Activated T-cell treated with anti-CD3 and anti-CD28 coated beads, Interleukin-2, amount 50 U/mL, for 24 hours (primary cell): ENCODE measurements at regions not wholly inside any gene's neighbourhood (a gene's known extent, or its start where the extent isn't known, plus 50 kb on each side); places are given as distances from the start of the nearest gene placed in this dataset.
"Not testable (repeated sequence)": the region's sequence is repeated elsewhere in the genome, so short reads cannot be mapped to it uniquely, and the experiment has no call there.

Experiments
- DNase-seq: peaks from one replicate; pipeline ENCODE4 v3.0.0-alpha.2; 2020
- H3K27ac Mint-ChIP-seq: 2 replicates; pipeline ENCODE4 v1.8.0; 2020; ENCODE audit warnings: mild to moderate bottlenecking, mixed read lengths
- H3K27me3 Mint-ChIP-seq: 2 replicates; pipeline ENCODE4 v1.8.0; 2020; ENCODE audit warnings: mixed read lengths
- H3K36me3 Mint-ChIP-seq: 2 replicates; pipeline ENCODE4 v1.8.0; 2020; ENCODE audit warnings: low read depth, mixed read lengths
- H3K4me1 Mint-ChIP-seq: 2 replicates; pipeline ENCODE4 v1.8.0; 2020; ENCODE audit warnings: low read depth, mixed read lengths
- H3K4me3 Mint-ChIP-seq: 2 replicates; pipeline ENCODE4 v1.8.0; 2020; ENCODE audit warnings: mild to moderate bottlenecking, moderate library complexity, mixed read lengths
- H3K9me3 Mint-ChIP-seq: 2 replicates; pipeline ENCODE4 v1.8.0; 2020; ENCODE audit warnings: mixed read lengths

DNA sequence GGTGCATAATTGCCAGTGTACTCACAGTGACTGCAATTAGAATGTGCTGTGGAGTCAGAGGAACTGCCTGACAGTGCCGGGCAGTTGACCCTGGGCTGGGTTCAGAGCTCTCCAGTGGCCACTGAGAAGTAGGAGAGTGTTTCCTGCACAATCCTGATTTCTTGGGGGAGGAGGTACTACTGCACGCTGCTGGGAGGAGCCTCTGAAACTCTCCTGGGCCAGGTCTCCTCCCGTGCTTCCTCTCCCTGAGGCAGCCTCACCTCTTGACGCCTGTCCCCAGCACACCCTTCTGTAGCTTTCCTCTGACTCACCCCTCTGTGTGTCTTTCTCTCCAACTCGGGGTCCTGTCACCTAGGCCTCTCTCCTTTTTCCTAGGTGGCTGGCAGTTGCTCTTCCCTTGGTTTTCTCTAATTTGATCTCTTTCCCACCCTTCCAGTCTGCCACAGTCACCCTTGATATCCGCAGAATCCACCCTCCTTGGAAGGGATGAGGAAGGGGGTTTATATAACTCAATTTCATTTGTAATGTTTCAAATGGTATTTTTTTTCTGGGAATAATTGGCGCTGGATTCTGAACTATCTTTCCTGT, 264.7 kb upstream of the PLGLB2 start:
- H3K27ac Mint-ChIP-seq, H3K4me1 Mint-ChIP-seq, H3K36me3 Mint-ChIP-seq, H3K27me3 Mint-ChIP-seq, H3K4me3 Mint-ChIP-seq, H3K9me3 Mint-ChIP-seq, DNase-seq: not testable (repeated sequence)

DNA sequence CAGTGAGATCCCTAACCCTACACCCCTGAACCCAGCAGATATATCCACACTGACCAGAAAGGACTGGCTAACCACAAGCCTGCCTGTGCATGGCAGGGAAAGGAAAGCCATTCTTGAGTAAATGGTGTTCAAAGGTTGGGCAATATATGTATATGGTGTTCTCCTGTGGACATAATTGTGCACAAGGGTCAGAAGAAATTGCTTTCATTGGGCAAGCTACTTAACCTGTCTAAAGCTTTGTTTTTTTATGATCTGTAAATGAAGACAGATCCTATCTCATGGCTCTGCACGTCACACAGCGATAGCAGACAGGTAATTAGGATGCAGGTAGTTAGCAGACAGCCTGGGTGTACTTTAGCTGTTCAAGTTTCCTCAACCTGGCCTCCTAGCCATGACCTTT, 263.5 kb upstream of the PLGLB2 start:
- H3K4me1 Mint-ChIP-seq, DNase-seq, H3K9me3 Mint-ChIP-seq, H3K36me3 Mint-ChIP-seq, H3K4me3 Mint-ChIP-seq, H3K27ac Mint-ChIP-seq, H3K27me3 Mint-ChIP-seq: not testable (repeated sequence)

DNA sequence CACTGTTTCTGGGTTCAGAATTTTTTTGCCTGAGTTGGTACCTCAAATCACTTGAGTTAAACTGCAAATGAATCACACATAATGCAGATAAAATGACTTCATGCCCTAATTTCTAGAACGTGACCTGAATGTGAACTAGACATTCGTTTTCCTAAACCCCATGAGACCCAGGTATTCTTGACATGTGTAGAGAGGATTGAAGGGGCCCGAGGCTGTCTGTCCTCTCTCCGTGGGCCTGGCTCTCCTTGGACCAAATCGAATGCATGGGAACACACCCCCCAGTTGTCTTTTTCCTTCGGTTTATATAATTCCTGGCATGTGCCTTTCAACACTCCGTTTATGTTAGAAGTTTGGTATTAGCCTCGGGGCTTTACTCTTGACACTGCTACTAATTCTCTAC, 262.4 kb upstream of the PLGLB2 start:
- H3K36me3 Mint-ChIP-seq, H3K9me3 Mint-ChIP-seq, H3K4me1 Mint-ChIP-seq, DNase-seq, H3K4me3 Mint-ChIP-seq, H3K27ac Mint-ChIP-seq, H3K27me3 Mint-ChIP-seq: not testable (repeated sequence)

DNA sequence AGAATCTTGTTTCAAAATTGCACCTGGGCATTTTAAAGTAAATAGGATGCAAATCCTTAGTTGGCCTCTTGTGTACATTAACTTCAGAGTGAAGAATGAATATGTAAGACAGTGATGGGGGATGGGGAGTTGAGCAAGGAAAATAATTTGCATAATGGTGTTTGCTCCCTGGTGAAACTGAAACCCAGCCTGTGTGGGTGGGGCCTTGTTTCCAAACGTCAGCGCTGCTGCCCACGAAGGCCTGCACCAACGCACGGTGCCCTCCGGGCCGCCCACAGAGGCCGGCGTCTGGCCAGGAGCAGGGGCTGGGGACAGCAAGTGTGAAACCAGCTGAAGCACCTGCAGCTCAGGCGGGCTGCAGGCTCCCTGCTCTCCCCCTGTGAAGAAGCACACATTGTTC, 262.0 kb upstream of the PLGLB2 start:
- H3K27me3 Mint-ChIP-seq, H3K36me3 Mint-ChIP-seq, H3K4me1 Mint-ChIP-seq, DNase-seq, H3K4me3 Mint-ChIP-seq, H3K27ac Mint-ChIP-seq, H3K9me3 Mint-ChIP-seq: not testable (repeated sequence)

DNA sequence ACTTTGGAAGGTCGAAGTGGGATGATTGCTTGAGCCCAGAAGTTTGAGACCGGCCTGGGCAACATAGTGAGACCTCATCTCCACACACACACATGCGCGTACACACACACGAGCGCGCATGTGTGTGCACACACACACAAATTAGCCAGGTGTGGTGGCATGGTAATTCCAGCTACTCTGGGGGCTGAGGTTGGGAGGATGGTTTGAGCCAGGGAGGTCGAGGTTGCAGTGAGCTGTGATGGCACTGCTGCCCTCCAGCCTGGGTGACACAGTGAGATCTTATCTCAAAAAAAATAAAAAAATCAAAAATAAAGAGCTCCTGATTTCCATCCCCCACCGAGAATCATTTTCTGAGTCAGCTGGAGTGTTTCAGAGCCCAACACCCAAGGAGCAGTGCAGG, 261.5 kb upstream of the PLGLB2 start:
- not testable (repeated sequence) for DNase-seq, H3K27me3 Mint-ChIP-seq, H3K4me1 Mint-ChIP-seq, H3K9me3 Mint-ChIP-seq, H3K36me3 Mint-ChIP-seq, H3K4me3 Mint-ChIP-seq
- peak overlapping the region; percentile 55 for H3K27ac Mint-ChIP-seq

DNA sequence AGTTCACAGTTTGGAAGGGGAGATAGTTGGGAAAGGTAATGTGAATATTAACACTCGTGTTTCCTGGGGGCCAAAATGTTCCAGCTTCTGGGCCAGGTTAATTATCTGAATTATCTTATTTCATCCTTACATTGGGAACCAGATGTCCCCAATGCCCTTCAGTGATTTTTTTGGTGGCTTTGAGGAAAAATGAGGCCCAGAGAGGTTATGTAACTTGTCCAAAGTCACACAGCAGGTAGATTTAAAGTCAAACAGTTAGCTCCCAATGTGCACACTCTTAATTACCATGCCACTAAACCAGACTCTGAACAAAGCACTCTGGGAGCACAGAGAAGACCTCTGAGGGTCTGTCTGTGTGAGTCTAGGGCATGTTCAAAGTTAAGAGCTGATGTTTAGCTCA, 259.9 kb upstream of the PLGLB2 start:
- not testable (repeated sequence) for H3K9me3 Mint-ChIP-seq, H3K36me3 Mint-ChIP-seq, H3K4me1 Mint-ChIP-seq, H3K27ac Mint-ChIP-seq, H3K4me3 Mint-ChIP-seq, DNase-seq, H3K27me3 Mint-ChIP-seq

DNA sequence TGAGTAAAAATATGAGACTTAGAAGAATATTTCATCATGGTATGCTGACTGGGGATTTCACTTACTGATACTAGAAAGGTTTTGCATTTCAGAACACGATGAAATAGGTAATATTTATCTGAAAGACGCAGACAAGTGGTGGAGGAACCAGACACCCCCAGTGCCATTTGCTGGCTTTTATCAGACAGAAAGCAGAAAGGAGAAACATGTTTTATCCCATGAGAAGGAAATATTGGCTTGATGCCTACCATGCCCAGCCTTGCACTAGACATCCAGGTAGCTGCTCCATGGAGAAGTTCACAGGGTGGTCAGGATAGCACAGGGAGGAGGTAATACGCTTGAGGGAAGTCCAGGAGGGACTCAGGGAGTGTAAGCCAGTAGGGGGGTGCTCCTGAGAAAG, 258.9 kb upstream of the PLGLB2 start:
- not testable (repeated sequence) for H3K27ac Mint-ChIP-seq, H3K36me3 Mint-ChIP-seq

DNA sequence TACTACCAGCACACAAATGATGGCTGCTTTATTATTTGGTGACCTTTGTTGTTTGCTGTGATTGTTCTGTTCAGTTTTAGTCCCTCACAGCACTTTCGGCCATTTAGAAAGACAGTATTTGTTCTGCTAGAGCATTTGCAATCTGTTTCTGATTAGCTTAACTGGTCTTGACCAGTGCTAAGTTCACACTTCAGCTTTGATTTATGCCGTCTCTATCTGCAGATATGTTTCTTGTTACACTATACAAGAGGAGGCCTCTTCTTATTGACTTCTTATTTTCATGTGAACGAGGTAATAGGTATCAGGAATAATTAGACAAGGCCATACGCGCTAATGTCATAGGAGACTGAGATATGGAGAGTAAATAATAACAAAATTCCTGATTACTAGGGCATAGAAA, 253.0 kb upstream of the PLGLB2 start:
- H3K36me3 Mint-ChIP-seq, H3K27ac Mint-ChIP-seq, H3K4me3 Mint-ChIP-seq, H3K4me1 Mint-ChIP-seq, H3K9me3 Mint-ChIP-seq, H3K27me3 Mint-ChIP-seq, DNase-seq: not testable (repeated sequence)

More for the DNA sequence above, 258.9 kb upstream of the PLGLB2 start:
- H3K9me3 Mint-ChIP-seq, H3K4me3 Mint-ChIP-seq, H3K27me3 Mint-ChIP-seq, DNase-seq, H3K4me1 Mint-ChIP-seq: not testable (repeated sequence)

DNA sequence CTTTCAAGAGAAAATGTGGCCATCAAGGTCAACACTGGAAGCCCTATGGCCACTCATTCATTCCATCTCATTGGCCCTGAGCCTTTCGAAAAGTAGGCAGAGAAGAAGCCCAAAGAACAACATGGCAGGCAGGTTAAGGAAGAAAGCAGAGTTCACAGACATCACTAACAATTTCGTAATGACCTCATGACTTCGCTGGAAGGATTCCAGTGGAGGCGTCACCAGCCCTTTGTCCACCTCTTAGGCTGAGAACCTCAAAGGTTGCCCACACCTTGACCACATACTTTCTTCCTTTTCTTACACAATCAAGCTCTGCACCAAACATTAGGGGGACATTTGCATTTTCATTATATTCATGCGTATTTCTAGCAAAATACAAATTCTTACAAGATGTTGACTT, 252.4 kb upstream of the PLGLB2 start:
- not testable (repeated sequence) for H3K9me3 Mint-ChIP-seq, H3K36me3 Mint-ChIP-seq, H3K27me3 Mint-ChIP-seq, H3K27ac Mint-ChIP-seq, H3K4me3 Mint-ChIP-seq, DNase-seq
- peaks cover 11% of the 10 kb centered on the region for H3K4me1 Mint-ChIP-seq

DNA sequence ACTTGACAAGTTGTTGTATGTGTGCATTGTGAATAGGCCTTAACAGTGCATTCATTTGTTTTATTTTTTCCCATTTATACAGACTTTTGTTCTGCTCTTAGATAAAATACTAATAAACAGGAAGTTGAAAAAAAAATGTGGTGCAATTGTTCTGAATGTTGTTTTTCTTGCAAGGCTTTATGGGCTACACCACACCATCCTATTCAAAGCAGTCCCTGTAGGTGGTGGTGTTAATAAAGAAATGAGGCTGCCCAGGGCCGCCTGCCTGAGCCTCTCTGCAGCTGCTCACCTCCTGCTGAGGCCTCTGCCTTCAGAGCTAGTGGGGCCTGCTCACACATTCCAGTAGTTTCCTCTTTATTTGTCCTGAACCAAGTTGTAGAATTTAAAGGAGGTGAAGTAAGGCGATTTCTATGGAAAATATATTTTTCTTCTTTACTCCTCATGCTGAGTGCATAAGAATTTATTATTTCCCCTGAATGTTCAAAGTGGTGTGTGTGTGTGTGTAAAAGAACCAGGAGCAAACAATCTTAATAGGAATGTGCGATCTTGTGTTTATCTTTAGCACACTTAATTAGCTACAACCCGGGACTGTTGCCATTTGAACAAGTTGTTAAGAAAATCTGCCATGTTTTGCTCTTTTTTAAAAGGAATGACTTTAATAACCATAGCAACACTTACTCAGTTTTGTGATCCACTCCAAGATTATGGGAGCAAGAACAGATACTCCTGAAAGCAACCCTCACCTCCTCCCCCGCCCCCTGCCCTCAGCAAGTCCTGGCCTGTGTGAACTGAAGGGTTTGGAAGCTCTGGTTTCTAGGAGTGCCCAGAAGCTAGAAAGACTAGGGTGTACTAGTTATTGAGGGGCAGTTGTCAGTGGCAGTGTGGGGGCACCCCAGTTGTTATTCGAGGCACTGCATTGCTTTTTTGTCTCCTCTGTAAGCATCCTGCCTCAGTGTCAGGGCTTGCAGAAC, 251.6 kb upstream of the PLGLB2 start:
- not testable (repeated sequence) for H3K27ac Mint-ChIP-seq, DNase-seq, H3K4me3 Mint-ChIP-seq, H3K9me3 Mint-ChIP-seq, H3K36me3 Mint-ChIP-seq, H3K27me3 Mint-ChIP-seq
- peaks cover 13% of the 10 kb centered on the region for H3K4me1 Mint-ChIP-seq

DNA sequence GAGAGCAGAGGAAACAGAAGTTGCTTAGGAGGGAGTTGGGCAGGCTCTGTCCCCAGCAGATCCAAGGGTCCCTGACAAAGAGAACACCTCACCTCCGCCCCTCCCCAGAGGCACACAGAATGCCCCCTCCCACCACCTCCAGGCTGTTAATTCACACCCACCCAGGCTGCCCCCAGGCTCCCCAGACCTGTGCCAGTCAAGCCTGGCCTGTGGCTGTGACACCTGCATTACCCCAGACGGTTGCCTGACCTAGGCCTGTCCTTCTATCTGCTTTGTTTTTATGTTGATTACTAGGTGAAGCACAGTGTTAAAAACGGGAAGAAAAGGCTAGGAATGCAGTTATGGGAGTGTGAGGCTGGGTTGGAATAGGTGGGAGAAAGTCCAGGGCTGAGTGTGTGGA, 250.8 kb upstream of the PLGLB2 start:
- H3K27ac Mint-ChIP-seq, DNase-seq, H3K4me3 Mint-ChIP-seq, H3K36me3 Mint-ChIP-seq, H3K9me3 Mint-ChIP-seq, H3K27me3 Mint-ChIP-seq: not testable (repeated sequence)
- H3K4me1 Mint-ChIP-seq, result peaks cover 13% of the 10 kb centered on the region

DNA sequence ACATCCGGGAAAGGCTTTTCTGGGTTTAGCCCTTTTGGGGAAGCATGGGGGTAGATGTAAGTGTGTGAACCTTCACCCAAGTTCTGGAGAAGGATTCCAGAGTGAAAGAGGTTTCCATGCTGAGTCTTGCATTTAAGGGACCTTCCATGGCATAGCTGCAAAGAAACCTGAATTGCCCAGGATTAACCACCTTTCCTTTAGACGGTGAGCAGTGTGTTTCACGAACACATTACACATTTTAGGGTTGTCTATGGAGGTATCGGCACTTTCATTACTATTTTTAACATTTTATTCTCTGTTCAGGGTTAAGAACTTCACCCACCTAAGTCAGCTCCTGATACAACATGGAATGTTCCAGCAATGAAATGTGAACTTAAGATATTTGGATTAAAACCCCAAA, 250.2 kb upstream of the PLGLB2 start:
- peaks cover 13% of the 10 kb centered on the region for H3K4me1 Mint-ChIP-seq
- not testable (repeated sequence) for H3K27ac Mint-ChIP-seq, H3K9me3 Mint-ChIP-seq, H3K4me3 Mint-ChIP-seq, H3K27me3 Mint-ChIP-seq, H3K36me3 Mint-ChIP-seq, DNase-seq

DNA sequence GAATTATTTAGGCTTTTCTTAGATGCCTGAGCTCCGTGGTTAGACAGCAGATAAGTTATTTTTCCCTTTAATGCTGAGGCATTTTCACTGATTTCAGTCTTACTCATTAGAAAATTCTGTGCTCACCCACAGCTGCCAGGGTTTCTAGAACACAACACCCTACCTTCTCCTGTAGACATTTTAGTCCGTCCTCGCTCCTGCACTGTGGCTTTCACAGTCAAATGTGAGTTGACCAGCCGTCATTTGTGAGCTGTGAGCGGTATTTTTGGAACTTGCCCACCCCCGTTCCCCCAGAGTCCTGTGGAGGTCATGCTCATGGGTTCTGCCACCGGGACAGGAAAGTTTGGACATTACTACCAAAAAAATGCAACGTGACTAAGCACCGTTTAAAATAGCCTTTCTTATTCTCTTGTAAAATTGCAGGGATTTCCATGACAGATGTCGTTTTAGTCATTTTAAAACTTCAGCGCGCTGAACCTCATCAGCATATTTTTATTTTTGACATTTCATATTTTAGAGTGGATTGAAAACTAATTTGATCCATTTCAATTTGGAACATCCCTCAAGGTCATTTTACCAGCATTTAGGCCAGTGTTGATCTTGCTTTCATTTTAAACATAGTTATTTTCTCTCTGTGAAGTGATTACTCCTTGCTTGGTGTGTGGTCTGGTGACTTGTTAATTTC, 249.6 kb upstream of the PLGLB2 start:
- H3K4me1 Mint-ChIP-seq, result peaks cover 13% of the 10 kb centered on the region
- not testable (repeated sequence) for H3K27me3 Mint-ChIP-seq, H3K36me3 Mint-ChIP-seq, H3K9me3 Mint-ChIP-seq, H3K4me3 Mint-ChIP-seq
- peak overlapping the region; percentile 90 for H3K27ac Mint-ChIP-seq
- peak; percentile 52 for DNase-seq

DNA sequence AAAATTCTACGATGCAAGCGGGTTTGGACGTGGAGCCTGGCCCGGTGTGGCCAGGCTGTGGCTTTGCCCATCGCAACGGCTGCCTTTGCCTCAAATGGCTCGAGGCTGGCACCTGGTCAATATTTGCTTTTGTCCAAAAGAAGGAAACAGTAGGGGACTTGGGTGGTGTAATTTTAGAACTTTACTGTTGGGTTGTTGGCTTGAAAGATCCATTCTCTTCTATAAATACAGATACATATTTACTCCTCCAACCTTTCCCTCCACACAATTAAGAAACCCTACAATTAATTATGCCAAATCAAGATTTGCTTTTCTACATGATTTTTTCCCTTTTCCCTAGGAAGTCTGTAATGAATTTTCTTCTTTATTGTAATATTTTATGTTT, 249.0 kb upstream of the PLGLB2 start:
- H3K4me1 Mint-ChIP-seq, result peaks cover 13% of the 10 kb centered on the region
- H3K27me3 Mint-ChIP-seq, H3K27ac Mint-ChIP-seq, H3K36me3 Mint-ChIP-seq, H3K4me3 Mint-ChIP-seq, DNase-seq, H3K9me3 Mint-ChIP-seq: not testable (repeated sequence)

DNA sequence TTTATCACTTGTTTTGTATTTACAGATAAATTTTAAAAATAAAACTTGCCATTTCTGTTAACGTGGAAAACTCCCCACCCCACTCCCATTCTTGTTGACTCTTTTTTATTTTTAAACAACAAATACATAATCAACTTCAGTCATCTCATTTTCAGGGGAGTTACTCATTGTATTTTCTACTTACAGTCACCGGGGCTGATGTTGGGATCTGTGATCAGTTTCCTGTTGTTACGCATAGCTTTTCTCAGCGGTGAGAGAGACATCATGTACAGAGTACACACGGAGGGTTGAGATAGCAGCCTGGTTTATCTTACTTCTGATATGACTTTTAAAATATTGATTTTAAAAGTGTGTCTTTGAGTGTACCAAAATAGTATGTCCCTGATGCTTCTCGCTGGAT, 248.0 kb upstream of the PLGLB2 start:
- not testable (repeated sequence) for H3K4me3 Mint-ChIP-seq, DNase-seq, H3K36me3 Mint-ChIP-seq, H3K9me3 Mint-ChIP-seq, H3K27me3 Mint-ChIP-seq
- H3K4me1 Mint-ChIP-seq, result peaks cover 11% of the 10 kb centered on the region
- H3K27ac Mint-ChIP-seq, result peak overlapping the region; percentile 88
